CD14-positive monocyte (primary cell): ENCODE measurements at regions not wholly inside any gene's neighbourhood (a gene's known extent, or its start where the extent isn't known, plus 50 kb on each side); places are given as distances from the start of the nearest gene placed in this dataset.

Experiments
- DNase-seq, 3 donors: peaks; one replicate each; pipeline ENCODE4 v3.0.0-alpha.2; 2011 to 2022
- H2AFZ ChIP-seq: 2 replicates; pipeline ENCODE4 v1.6.0; 2012; ENCODE audit warnings: mild to moderate bottlenecking, low read depth, low read length, inconsistent platforms; ENCODE audit not compliant: insufficient read depth, poor library complexity, severe bottlenecking
- H3K27ac ChIP-seq, 2 donors: 1 replicate in 1 of 2; 2 replicates in 1 of 2; pipeline ENCODE4 v1.5.1; 2012 to 2013; ENCODE audit warnings: low read length in 2 of 2, control low read depth in 1 of 2, inconsistent platforms in 1 of 2, low read depth in 1 of 2, mild to moderate bottlenecking in 1 of 2
- H3K27me3 ChIP-seq, 2 donors: one replicate each; pipeline versions ENCODE4 v1.6.0 to v1.6.1; 2011 to 2013; ENCODE audit warnings: low read length in 2 of 2; ENCODE audit not compliant: control insufficient read depth in 2 of 2, insufficient read depth in 2 of 2
- H3K36me3 ChIP-seq, 2 donors: replicated peaks in 1 of 2; 1 replicate in 1 of 2; 2 replicates in 1 of 2; pipeline versions ENCODE4 v1.5.1 to v1.6.1; 2012 to 2013; ENCODE audit warnings: low read length in 2 of 2, control low read depth in 1 of 2, inconsistent platforms in 1 of 2, mild to moderate bottlenecking in 1 of 2; ENCODE audit not compliant: insufficient read depth in 2 of 2, control insufficient read depth in 1 of 2
- H3K4me1 ChIP-seq, 2 donors: 1 replicate in 1 of 2; 2 replicates in 1 of 2; pipeline versions ENCODE4 v1.5.1 to v1.6.1; 2012 to 2013; ENCODE audit warnings: low read length in 2 of 2, control low read depth in 1 of 2, inconsistent platforms in 1 of 2, mild to moderate bottlenecking in 1 of 2, moderate library complexity in 1 of 2; ENCODE audit not compliant: insufficient read depth in 2 of 2, control insufficient read depth in 1 of 2
- H3K4me2 ChIP-seq: replicated peaks from 2 replicates; pipeline ENCODE3; 2012; ENCODE audit warnings: low read length, moderate library complexity, mild to moderate bottlenecking; ENCODE audit not compliant: poor library complexity, severe bottlenecking; ENCODE audit errors: extremely low read depth
- H3K4me3 ChIP-seq, 3 experiments: fragments of 200-600 bp in 1 of 3; sonication (generic) in 1 of 3; replicated peaks in 1 of 3; 1 replicate in 2 of 3; 2 replicates in 1 of 3; pipeline ENCODE4 v1.5.1; 2011 to 2013; ENCODE audit warnings: low read length in 3 of 3, mild to moderate bottlenecking in 3 of 3, control low read depth in 2 of 3, low read depth in 2 of 3, inconsistent platforms in 1 of 3, moderate library complexity in 1 of 3
- H3K79me2 ChIP-seq: 2 replicates; pipeline ENCODE4 v1.6.0; 2012; ENCODE audit warnings: mild to moderate bottlenecking, control low read depth, inconsistent platforms, low read length, moderate library complexity; ENCODE audit not compliant: insufficient read depth
- H3K9ac ChIP-seq: 2 replicates; pipeline ENCODE4 v1.6.0; 2017; ENCODE audit warnings: low read length, mild to moderate bottlenecking; ENCODE audit not compliant: insufficient read depth, poor library complexity, severe bottlenecking
- H3K9me3 ChIP-seq, 2 donors: replicated peaks in 1 of 2; 1 replicate in 1 of 2; 2 replicates in 1 of 2; pipeline versions ENCODE4 v1.5.1 to v1.6.1; 2012 to 2013; ENCODE audit warnings: low read length in 2 of 2, control low read depth in 1 of 2; ENCODE audit not compliant: control insufficient read depth in 1 of 2, insufficient read depth in 1 of 2
- H4K20me1 ChIP-seq: 2 replicates; pipeline ENCODE4 v1.6.0; 2012; ENCODE audit warnings: mild to moderate bottlenecking, low read length, control low read depth, moderate library complexity; ENCODE audit not compliant: insufficient read depth
- H3K27ac Mint-ChIP-seq, 7 donors: one replicate each; pipeline ENCODE4 v1.8.0; 2020; ENCODE audit warnings: mild to moderate bottlenecking in 7 of 7, mixed read lengths in 7 of 7, moderate library complexity in 6 of 7, inconsistent platforms in 2 of 7
- H3K27me3 Mint-ChIP-seq, 3 donors: one replicate each; pipeline ENCODE4 v1.8.0; 2021 to 2022; ENCODE audit warnings: low read depth in 3 of 3, mild to moderate bottlenecking in 3 of 3, mixed read lengths in 3 of 3, moderate library complexity in 3 of 3, inconsistent platforms in 1 of 3
- H3K36me3 Mint-ChIP-seq, 2 donors: one replicate each; pipeline ENCODE4 v1.8.0; 2020; ENCODE audit warnings: mixed read lengths in 2 of 2, inconsistent platforms in 1 of 2, mild to moderate bottlenecking in 1 of 2
- H3K4me1 Mint-ChIP-seq: one replicate; pipeline ENCODE4 v1.8.0; 2020; ENCODE audit warnings: mild to moderate bottlenecking, mixed read lengths
- H3K4me3 Mint-ChIP-seq, 2 donors: one replicate each; pipeline ENCODE4 v1.8.0; 2020; ENCODE audit warnings: mild to moderate bottlenecking in 2 of 2, mixed read lengths in 2 of 2, moderate library complexity in 1 of 2
- H3K9me3 Mint-ChIP-seq, 7 donors: one replicate each; pipeline ENCODE4 v1.8.0; 2020 to 2022; ENCODE audit warnings: mixed read lengths in 7 of 7, mild to moderate bottlenecking in 6 of 7, moderate library complexity in 6 of 7, inconsistent platforms in 2 of 7
- CTCF ChIP-seq: fragments of 200-600 bp; IDR thresholded peaks from one replicate; pipeline ENCODE4 v1.8.0; 2022; ENCODE audit warnings: antibody characterized with exemption, mild to moderate bottlenecking
- WGBS: methylation state at CpG from one replicate; pipeline ENCODE4 v1.1.5; 2013; ENCODE audit warnings: missing lambda C conversion rate; ENCODE audit not compliant: insufficient coverage; 5-methylcytosine and 5-hydroxymethylcytosine counted together
- intact Hi-C, 2 donors: fragments of 100-400 bp; cut with micrococcal nuclease; formaldehyde crosslinking; loops; one replicate each; pipeline versions ENCODE4 v1.15.0 to v1.15.1; 2023

- DNase-seq = no peak
- no peak overlapping the region for H3K4me3 Mint-ChIP-seq
- Histone ChIP-seq H3K4me2 (no peak overlapping the region), H4K20me1 (no peaks in the 10 kb centered on the region), H2AFZ (no peak overlapping the region), H3K9me3 (peaks cover 6 to 38% of the 10 kb centered on the region in 2 donors), H3K79me2 (no peaks in the 10 kb centered on the region), H3K27ac (no peak overlapping the region), H3K36me3 (no peaks in the 10 kb centered on the region), H3K4me3 (no peak overlapping the region), H3K4me1 (no peaks in the 10 kb centered on the region), H3K9ac (no peak overlapping the region), H3K27me3 (no peaks in the 10 kb centered on the region)
- no peaks in the 10 kb centered on the region for H3K36me3 Mint-ChIP-seq
- no peak overlapping the region for H3K27ac Mint-ChIP-seq
- H3K9me3 Mint-ChIP-seq = peaks cover 1 to 13% (median 6%) of the 10 kb centered on the region in 7 donors
- no peak for TF ChIP-seq CTCF
- H3K27me3 Mint-ChIP-seq = peaks cover 0 to 5% (median 0%) of the 10 kb centered on the region in 3 donors
- WGBS = 79% methylated on average over 3 of the region's 9 CpGs
- intact Hi-C loops = no loop called here
- no peaks in the 10 kb centered on the region for H3K4me1 Mint-ChIP-seq
These were observed 478.2 kb upstream of the DPH6 start for GRCh38 chr15:36024031-36024688.

GRCh38 chr15:36026627-36027283, 480.8 kb upstream of the DPH6 start:
- Mint-ChIP-seq H3K27ac (no peak overlapping the region), H3K4me1 (no peaks in the 10 kb centered on the region), H3K36me3 (no peaks in the 10 kb centered on the region), H3K9me3 (peaks cover 1 to 13% (median 7%) of the 10 kb centered on the region in 7 donors), H3K27me3 (peaks cover 0 to 5% (median 0%) of the 10 kb centered on the region in 3 donors), H3K4me3 (no peak overlapping the region)
- H3K9ac ChIP-seq = no peak overlapping the region
- H3K79me2 ChIP-seq = no peaks in the 10 kb centered on the region
- no peak overlapping the region for H3K4me2 ChIP-seq
- no peak overlapping the region for H3K4me3 ChIP-seq
- no peak for TF ChIP-seq CTCF
- intact Hi-C loops = no loop called here
- H3K9me3 ChIP-seq = peaks cover 6 to 45% of the 10 kb centered on the region in 2 donors
- H3K27me3 ChIP-seq = no peaks in the 10 kb centered on the region
- no peaks in the 10 kb centered on the region for H3K36me3 ChIP-seq
- H4K20me1 ChIP-seq = no peaks in the 10 kb centered on the region
- DNase-seq = no peak
- H3K27ac ChIP-seq = no peak overlapping the region
- WGBS = 80% methylated on average over 1 of the region's 7 CpGs
- no peaks in the 10 kb centered on the region for H3K4me1 ChIP-seq
- no peak overlapping the region for H2AFZ ChIP-seq
